GM18519 (cell line): ENCODE measurements at regions not wholly inside any gene's neighbourhood (a gene's known extent, or its start where the extent isn't known, plus 50 kb on each side); places are given as distances from the start of the nearest gene placed in this dataset.
"Not testable (repeated sequence)": the region's sequence is repeated elsewhere in the genome, so short reads cannot be mapped to it uniquely, and the experiment has no call there.

Source experiments
- ATAC-seq: cut with Tn5 transposase; IDR thresholded peaks from one replicate; pipeline ENCODE4 v1.9.1; 2021; ENCODE audit warnings: mild to moderate bottlenecking, moderate library complexity; ENCODE audit not compliant: unreplicated experiment, low FRiP score

DNA sequence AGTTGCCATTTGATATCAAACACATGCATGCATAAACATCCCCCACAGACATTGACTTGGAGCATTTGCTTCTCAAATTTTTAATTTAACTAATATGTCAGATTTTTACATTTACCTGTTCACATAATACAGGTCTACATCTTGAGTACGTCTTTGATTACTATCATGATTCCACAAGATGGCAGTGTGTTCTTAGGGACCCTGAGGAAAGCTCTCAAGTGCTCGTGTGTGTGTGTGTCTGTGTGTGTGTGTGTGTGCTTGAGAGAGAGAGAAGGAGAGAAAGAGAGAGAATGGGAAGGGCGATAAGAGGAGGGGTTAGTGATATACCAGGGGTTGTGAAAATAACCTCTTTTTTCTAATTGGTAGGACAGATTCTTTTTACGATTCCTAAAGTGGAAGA lies 167.1 kb upstream of the OR4E1 start:
- no peak for ATAC-seq

DNA sequence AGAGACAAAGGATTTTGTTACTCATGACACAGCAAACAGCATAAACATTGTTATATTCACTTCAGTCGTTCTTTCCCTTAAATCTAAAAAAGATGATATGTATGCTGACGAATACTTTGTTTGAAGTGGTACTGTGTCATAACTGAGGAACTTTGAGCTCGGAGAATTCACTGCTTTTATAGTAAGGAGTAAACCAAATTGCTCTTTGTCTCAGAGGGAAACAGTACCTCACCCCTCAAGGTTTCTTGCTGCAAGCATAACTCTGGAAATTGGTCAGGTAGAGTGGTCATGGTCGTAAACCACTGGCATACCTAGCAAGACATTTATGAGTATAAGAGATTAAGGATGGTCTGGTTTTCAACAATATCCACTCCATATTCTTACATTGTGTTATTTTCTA lies 160.2 kb upstream of the OR4E1 start:
- no peak for ATAC-seq

DNA sequence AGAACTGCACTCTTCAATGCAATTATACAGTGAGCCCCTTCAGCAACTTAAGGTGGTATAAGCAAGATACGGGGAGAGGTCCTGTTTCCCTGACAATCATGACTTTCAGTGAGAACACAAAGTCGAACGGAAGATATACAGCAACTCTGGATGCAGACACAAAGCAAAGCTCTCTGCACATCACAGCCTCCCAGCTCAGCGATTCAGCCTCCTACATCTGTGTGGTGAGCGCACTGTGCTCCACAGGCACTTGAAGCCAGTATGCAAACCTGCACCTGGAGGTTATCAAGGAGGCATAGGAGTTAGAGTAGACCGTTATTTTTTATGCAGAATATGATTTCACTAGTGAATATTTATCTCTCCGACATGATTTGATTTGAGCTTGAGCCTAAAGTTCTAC lies 152.2 kb upstream of the OR4E1 start:
- no peak for ATAC-seq

DNA sequence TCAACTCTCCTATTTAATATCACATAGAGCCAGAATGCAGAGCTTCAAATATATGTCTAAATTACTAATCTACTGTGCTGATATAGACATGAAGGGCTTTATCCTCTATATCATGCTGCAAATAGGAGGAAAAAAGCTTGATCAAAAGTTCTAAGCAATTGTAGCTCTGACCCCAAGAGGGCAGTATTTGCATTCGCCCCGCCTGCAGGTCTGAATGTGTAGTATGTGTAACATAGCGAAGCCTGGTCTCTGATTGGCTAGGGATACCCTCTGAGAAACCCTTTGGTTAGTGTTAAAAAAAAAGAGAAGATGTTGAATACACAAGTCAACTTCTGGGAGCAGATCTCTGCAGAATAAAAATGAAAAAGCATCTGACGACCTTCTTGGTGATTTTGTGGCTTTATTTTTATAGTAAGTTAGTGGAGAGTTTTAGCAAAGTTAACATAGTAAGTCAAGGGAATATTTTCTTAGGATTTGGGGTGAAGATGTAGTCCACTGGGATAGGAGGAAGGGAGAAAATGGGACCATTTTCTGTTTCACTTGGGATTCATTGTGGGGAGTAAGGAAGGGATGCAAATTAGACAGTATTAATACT lies 151.6 kb upstream of the OR4E1 start:
- ATAC-seq = no peak

DNA sequence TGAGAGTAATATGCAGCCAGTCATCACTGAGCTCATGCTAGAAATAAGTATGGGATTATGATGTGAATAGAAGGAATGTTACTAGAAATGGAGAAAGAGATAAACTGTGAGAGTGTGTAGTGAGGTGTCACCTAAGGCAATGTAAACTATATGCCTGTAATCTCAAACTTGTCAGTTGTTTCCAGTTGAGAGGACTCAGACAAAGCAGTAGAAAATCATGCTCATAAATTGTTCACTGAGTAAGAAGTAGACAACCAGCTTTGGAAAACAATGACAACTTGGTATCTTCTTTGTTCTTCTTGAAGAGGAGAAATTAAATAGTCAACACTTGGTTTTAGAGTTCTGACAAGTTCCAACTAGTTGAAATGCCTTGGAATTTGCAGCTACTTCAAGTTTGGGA lies 148.5 kb upstream of the OR4E1 start:
- no peak for ATAC-seq

DNA sequence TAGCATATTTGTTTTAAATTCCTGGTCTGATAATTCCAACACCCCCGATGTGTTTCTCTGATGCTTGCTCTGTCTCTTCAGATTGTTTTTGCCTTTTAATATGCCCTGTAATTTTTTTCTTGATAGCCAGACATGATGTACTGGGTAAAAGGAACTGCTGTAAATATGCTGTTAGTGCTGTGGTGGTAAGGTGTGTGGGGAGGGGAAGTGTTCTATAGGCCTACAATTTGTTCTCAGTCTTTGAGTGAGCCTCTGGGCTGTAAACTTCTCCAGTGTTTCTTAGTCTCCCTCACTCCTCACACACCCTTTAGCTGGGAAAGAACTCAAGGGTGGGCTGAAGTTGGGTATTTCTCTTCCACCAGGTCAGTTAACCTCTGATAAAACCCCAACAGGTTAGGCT lies 147.0 kb upstream of the OR4E1 start:
- ATAC-seq = no peak

DNA sequence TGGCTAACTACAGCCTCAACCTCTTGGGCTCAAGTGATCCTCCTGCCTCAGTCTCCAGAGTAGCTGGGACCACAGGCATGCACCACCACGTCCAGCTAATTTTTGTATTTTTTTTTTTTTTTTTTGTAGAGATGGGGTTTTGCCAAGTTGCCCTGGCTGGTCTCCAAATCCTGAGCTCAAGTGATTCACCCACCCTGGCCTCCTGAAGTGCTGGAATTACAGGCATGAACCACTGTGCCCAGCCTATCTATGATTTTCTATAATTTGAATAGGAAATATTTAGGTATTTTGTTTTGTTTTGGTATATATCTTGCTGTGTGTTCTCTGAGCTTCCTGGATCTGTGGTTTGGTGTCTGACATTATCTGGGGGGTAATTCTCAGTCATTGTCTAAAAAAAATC lies 146.3 kb upstream of the OR4E1 start:
- not testable (repeated sequence) for ATAC-seq

DNA sequence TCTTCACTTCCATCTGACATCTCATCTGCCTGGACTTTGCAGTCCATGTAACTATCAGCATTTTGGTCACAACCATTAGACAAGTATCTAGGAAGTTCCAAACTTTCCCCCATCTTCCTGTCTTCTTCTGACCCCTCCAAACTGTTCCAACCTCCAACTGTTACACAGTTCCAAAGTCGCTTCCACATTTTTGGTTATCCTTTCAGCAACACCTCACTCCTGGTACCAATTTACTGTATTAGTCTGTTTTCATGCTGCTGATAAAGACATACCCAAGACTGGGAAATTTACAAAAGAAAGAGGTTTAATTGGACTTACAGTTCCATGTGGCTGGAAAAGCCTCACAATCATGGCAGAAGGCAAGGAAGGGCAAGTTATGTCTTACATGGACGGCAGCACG lies 143.4 kb upstream of the OR4E1 start:
- ATAC-seq = not testable (repeated sequence)

DNA sequence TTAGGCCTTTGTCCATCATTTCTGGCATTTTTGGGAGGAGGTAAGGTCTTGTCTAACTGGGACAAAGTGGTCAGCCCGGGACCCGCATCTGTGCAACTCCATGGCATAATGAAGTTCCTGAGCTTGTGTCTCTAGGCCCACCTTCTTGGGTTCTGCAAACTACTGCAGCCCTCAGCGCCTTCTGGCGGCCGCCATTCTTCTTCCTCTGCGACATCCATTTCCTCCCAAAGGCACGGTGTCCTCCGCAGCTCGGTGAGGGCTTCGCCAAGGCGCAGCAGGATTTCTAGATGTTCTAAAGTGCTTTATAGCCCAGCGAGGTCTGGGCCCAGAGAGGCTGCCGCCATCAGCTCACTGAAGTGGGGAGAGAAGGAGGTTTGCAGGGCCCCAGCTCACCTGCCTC lies 134.4 kb upstream of the OR4E1 start:
- no peak for ATAC-seq

DNA sequence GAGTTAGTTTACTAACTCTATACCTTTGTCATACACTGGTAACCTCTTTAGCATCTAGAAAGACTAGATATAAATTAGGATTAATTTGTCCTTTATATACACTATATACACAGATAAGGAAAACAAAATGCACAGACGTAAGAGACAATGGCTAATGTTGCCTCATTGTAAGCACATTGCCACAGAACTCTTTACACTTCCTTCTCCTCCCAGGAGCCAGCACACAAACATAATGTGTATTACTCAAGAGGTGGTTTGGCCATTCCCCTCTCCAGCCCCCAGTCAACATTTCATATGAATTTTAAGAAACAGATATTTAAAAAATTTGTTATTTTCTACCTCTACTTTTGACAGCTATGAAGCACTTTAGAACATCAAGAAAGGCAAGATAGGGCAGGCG lies 131.4 kb upstream of the OR4E1 start:
- ATAC-seq = no peak

DNA sequence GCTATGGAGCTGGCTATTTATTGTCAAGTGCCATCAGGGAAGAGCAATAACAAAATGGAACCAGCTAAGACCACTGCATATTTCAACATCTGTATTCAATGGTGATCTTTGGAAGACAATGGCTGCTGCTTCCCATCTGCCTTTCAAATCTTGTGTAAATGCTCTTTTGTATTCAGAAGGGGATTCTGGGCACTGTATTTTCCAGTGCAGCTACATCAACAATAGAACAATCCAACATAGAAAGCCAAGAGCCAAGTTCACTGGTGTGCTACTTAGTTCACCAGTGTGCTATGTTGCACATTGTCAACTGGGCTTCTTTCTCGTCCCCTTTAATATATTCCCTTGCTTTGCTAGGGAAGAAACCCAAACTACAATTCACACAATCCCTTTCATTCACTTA lies 128.8 kb upstream of the OR4E1 start:
- ATAC-seq = no peak

DNA sequence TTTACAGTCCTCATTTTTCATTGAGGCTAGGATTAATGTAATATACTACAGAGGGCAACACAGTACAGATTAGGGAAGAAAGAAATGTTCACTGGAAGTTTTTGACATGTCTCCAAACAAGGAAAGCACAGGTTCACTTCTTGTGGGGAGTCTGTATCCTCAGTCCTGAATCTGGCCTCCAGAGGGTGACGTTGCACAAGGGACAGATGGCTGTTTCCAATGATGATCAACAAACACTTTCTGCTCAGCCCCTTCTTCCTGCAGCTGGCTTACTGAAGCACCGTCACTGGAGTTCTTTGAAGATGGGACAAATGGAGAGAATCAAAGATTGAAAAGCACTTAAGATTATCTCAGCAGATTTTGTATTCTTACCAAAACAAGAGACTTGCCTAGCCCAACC lies 123.3 kb upstream of the OR4E1 start:
- no peak for ATAC-seq

DNA sequence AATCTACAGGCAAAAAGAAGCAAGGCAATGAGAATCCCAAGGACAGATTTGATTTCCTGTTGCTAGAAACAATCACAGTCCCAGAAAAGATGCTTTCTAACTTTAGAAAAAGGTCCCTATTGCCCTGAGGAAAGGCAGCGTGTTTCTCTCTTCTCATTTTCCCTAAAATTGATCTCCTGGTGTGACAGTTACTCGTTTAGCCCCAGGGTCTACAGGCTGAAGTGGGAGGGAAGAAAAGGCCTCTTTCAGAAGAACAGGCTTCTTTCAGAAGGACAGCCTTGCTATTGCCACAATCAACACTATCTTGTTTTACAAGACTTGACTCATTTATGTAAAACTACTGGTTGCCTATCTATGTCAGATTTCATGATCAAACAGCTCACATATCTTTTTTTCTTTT lies 121.8 kb upstream of the OR4E1 start:
- ATAC-seq = no peak

DNA sequence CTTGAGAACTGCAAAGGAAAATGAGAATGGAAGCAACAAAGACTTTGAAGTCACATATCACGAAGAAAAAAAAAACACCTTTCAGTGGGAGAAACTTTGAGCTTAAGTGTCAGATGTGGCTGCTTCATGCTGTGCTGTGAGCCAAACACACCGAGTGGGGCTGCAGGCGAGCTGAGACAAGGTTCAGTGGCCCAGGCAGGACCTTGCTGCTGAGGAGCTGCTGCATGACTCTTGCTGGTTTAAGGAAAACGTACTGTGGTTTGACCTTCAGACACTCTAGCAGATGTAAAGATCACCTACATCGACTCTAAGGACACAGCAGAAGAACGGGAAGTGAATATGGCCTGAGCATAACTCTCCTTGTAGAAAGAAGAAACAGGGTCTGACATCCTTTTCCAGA lies 118.1 kb upstream of the OR4E1 start:
- ATAC-seq = no peak

DNA sequence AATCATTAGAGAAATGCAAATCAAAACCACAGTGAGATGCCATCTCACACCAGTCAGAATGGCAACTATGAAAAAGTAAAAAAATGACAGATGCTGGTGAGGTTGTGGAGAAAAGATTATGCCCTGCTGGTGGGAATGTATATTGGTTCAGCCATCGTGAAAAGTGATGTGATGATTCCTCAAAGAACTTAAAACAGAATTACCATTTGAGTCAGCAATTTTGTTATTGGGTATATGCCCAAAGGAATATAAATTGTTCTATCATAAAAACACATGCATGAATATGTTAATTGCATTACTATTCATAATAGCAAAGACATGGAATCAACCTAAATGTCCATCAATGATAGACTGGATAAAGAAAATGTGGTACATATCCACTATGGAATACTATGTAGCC lies 115.1 kb upstream of the OR4E1 start:
- ATAC-seq = not testable (repeated sequence)

DNA sequence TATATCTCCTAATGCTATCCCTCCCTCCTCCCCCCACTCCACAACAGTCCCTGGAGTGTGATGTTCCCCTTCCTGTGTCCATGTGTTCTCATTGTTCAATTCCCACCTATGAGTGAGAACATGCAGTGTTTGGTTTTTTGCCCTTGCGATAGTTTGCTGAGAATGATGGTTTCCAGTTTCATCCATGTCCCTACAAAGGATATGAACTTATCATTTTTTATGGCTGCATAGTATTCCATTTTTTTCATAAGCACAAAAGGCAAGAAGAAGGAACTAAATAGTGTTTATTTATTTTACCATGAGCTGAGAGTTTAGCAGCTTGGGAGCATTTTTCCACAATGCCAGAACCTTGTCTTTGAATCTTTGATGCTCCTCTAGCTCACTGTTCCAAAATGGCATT lies 113.6 kb upstream of the OR4E1 start:
- not testable (repeated sequence) for ATAC-seq

DNA sequence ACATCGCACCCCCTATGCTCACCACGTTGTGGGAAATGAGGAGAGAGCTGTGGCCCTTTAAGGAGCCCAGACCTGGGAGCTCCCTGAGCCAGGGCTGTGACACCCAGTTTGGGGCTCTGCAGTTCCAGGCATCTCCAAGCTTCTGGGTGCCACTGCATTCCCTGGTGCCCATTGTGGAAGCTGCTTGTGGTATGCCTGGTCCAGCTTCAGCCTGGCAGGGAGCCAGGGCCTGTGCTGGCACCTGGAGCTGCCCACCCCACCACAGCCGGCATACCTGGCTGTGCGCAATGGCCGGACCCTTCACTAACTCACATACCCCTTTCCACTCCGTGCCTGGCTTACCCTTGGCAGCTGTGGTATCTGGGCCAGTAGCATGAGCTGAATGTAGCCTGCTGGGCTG lies 107.9 kb upstream of the OR4E1 start:
- ATAC-seq = no peak

DNA sequence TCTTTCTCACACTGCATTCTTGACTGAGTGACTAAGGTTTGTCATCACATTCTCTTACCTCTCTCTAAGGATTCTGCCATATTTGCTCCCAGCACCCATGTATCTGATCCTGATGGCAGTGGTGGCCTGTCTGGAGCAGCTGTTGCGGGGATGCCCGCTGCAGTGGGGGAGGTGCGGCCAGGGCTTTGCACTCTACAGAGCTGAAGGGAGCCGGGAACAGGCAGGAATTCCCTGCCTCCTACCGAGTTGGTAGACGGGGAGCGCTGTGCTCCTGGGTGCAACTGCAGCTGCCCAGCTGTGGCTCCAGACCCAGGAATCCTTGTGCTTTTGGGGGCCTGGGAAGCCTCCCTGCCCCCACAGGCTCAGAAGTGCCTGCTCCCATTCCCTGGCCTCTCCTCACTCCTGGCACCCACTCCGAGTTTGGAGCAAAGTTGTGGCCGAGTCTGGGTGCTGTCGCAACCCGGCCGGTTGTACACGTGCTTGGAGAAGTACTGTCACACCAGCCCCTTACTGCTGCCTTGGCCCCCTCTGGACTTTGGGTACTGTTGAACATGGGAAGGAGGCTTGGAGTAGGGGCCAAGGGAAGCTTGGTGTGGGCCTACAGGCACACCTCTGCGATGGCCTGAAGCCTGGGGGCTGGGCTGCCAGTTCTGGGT lies 106.9 kb upstream of the OR4E1 start:
- ATAC-seq = no peak

DNA sequence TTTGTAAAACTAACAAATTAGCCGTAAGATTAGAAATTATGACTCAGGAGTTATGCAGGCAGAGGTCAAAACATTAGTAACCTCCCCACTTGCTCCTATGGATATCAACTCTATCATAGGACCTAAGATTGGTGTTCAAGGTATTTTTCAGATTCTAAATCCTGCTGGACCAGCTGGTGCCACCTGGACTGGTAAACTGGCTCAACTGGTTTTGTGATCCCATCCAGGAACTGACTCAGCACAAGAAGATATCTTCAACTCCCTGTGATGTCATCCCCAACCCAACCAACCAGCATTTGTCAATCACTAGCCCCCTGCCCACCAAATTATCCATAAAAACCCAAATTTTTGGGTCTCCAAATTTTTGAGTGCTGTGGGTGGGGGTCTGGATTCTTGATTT lies 98.1 kb upstream of the OR4E1 start:
- ATAC-seq = no peak

DNA sequence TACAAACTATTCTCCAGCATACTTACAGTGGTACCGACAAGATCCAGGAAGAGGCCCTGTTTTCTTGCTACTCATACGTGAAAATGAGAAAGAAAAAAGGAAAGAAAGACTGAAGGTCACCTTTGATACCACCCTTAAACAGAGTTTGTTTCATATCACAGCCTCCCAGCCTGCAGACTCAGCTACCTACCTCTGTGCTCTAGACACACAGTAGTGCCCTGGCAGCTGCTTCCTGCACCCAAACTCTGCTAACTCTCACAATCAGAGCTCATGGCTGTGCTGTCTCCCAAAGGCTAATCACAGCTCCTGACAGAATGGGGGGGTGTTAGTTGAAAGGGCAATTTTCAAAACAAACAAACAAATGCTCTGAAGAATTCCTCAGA lies 95.2 kb upstream of the OR4E1 start:
- ATAC-seq = no peak

DNA sequence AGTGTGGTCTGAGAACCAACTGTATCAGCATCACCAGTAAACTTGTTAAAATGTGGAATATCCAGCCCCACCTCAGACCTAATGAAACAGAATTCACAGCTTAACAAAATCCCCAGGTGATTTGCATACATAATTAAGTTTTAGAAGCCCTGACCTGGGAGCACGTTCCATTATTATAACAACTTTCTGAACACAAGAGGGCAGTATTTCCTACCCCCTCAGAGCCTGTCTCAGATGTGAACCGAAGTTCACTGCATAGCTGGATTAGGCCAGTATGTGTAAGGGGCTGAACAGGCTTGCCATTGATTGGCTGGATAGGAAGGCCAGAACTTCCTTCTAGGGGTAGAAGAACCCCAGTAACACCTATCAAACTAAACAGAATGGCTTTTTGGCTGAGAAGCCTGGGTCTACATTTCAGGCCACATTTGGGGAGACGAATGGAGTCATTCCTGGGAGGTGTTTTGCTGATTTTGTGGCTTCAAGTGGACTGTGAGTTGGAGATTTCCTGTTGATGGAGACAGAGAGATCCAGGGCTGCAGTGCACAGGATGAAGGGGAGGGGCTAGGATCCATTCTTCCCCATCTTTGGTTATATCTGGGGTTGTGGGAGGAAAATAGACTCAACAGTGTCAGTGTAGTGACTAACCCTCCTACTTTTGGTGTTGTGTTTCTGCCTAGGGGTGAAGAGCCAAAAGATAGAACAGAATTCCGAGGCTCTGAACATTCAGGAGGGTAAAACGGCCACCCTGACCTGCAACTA lies 94.7 kb upstream of the OR4E1 start:
- ATAC-seq = peak; percentile 65

DNA sequence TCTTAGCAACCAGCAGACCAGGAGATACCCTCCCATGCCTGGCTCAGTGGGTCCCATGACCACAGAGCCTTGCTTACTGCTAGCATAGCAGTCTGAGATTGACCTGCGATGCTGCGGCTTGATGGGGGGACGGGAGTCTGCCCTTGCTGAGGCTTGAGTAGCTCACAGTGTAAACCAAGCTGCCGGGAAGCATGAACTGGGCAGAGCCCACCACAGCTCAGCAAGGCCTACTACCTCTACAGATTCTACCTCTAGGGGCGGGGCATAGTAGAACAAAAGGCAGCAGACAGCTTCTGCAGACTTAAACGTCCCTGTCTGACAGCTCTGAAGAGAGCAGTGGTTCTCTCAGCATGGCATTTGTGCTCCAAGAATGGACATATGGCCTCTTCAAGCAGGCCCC lies 86.7 kb upstream of the OR4E1 start:
- ATAC-seq = not testable (repeated sequence)
